KG1 (cell line): ENCODE measurements at regions not wholly inside any gene's neighbourhood (a gene's known extent, or its start where the extent isn't known, plus 50 kb on each side); places are given as distances from the start of the nearest gene placed in this dataset.

ENCODE experiments used
- DNase-seq: peaks from one replicate; lab custom pipeline; 2025; lab: John Stamatoyannopoulos, UW

- DNase-seq = no peak
Observed at GRCh38 chr16:86914876-86915717, 336.7 kb downstream of the FOXL1 start.

DNA sequence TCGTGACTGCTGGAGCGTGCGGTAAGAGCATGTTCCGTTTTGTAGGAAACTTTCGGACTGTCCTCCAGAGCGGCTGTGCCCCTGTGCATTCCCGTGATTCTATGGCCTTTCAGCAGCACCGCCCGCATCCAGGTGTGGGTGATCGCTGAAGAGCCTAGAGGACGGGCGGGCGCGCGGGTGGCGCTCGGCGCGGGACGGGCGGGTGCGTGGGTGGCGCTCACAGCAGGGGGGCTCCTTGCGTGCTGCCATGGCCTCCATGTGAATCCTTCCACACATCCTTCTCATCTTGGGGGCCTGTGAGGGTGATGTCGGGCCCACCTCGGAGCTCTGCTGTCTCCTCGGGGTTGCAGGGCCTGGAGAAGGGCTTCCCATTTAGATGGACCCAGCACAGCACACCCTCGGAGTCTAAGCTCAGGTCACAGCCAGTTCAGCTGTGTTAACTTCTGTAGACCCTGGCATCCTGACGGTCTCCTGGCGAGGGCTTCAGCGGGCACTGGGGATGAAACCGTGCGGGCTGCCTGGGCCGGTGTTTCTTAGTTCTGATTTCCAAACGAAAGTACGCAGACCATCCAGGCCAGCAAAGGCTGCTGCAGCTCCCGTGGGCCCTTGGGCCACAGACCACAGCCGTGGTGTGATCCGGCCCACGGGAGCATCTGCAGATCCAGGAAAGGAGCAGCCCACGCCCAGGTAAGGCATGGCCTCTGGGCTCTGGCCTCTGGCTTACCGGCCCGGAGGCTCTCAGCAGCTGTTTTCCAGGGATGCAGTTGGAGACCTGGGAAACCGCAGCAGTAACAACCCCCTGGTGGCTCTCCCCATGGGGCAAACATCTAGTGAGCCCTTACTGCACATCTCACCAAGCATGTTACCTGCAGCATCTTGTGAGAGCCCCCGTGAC lies 339.4 kb downstream of the FOXL1 start:
- DNase-seq = no peak

- DNase-seq = no peak
Observed at GRCh38 chr16:86918637-86919036, 340.3 kb downstream of the FOXL1 start.

- no peak for DNase-seq
Observed at GRCh38 chr16:86919078-86919477, 340.7 kb downstream of the FOXL1 start.

- no peak for DNase-seq
Observed at GRCh38 chr16:86919578-86920305, 341.4 kb downstream of the FOXL1 start.

DNA sequence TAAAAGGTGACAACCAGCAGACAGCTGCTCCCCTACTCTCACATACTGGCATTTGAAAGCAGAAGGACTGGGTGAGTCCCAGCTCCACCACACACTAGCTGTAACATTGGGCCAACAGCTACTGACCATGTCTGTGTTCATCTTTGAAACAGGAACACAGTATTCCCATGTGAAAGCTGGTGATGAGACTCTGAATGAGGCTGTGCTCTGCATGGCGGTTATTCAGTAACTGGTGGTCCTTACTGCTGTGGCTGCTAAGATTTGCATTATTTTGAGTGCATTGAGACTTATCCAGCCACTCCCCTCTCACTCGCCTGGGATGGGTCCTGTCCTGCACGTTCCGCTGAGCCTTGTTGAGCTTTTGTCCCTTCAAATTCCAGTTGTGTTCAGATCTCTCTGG lies 342.9 kb downstream of the FOXL1 start:
- no peak for DNase-seq

- DNase-seq = no peak
Observed at GRCh38 chr16:86922311-86922710, 344.0 kb downstream of the FOXL1 start.

DNA sequence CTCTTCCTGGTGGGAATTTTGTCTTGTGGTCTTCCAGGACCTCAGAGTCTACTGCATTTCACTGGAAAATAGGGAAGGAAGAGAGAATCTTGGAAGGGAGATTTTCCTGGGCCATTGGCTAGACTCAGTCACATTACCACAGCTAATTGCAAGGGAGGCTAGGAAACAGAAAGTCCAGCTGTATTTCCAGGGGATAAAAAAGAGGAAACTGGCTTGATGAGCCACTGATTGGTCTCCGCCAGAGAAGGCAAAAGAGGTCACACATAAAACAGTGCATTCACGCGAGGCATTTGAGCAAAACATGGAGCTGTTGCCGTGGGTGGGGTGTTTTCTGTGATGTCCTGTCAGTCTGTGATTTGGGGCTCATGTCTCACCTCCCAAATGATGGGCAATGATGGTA lies 345.3 kb downstream of the FOXL1 start:
- no peak for DNase-seq

- DNase-seq = no peak
Observed at GRCh38 chr16:86924537-86924936, 346.2 kb downstream of the FOXL1 start.

DNA sequence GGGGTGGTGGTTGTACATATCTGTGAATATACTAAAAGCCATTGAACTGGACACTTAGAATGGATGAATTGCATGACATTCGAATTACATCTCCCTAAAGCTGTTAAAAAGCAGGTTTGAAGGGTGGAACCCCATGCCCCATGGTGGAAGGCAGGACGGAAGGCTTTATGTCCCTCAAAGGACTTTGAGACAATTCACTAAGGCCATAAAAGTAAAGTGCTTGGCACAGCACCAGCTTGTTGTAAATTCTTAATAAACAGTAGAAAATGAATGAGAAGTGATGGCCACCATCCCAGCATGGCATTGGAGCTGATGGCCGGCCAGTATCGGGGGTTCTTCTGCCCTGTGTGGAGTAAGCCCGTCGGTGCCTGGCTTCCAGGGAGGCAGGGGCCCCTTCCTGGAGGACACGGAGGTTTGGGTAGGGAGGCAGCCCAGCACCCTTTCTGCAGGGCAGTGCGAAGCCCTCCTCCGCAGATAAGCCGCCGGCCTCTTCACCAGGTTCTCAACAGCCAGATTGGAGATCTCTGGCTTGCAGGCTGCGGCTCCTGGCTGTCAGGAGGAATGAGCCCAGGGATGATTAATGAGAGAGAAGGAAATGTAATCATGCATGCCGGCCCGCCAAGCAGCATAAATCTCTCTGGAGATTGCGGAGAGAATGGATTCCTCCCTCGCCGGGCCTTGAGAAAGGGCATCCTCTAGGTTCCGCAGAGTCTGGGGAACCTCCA lies 346.9 kb downstream of the FOXL1 start:
- DNase-seq = no peak

- no peak for DNase-seq
Observed at GRCh38 chr16:86926181-86927094, 348.1 kb downstream of the FOXL1 start.

DNA sequence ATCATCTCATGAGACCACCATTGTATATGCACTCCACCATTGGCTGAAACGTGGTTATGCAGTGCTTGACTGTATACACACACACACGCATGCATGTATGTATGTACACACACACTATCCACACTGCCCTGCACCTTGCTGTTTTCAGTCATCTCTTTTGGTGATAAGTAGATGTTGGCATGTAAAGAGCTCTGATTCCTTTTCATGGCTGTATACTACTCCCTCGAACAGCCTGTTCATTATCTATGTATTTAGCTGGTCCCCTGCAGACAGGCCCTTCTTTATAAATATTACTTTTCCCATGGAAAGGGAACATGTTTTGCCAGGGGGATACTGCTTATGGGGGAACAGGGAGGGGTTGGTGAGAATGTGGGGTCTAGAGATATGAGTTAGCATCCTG lies 349.4 kb downstream of the FOXL1 start:
- no peak for DNase-seq

DNA sequence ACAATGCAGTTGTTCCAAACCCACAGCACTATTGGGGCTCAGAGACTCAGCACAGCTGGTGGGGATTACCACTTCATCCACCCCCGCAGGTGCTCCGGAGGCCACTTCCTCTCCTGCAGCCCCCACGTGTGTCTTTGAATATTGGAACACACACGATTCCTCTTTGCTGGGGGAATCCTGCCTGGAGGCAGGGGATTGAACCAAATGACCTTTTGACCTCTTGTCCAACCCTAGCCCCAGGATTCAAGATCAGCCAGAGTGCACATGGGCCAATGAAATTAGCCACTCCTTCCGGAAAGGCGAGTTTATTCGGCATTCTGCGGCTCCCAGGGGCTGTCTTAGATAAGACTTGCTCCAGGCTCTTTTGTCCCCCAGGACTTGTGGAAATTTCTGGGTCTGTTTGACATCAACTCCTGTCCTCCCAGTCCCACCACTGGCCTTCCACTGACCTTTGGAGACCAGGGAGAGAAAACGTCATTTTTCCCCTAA lies 350.2 kb downstream of the FOXL1 start:
- DNase-seq = no peak

DNA sequence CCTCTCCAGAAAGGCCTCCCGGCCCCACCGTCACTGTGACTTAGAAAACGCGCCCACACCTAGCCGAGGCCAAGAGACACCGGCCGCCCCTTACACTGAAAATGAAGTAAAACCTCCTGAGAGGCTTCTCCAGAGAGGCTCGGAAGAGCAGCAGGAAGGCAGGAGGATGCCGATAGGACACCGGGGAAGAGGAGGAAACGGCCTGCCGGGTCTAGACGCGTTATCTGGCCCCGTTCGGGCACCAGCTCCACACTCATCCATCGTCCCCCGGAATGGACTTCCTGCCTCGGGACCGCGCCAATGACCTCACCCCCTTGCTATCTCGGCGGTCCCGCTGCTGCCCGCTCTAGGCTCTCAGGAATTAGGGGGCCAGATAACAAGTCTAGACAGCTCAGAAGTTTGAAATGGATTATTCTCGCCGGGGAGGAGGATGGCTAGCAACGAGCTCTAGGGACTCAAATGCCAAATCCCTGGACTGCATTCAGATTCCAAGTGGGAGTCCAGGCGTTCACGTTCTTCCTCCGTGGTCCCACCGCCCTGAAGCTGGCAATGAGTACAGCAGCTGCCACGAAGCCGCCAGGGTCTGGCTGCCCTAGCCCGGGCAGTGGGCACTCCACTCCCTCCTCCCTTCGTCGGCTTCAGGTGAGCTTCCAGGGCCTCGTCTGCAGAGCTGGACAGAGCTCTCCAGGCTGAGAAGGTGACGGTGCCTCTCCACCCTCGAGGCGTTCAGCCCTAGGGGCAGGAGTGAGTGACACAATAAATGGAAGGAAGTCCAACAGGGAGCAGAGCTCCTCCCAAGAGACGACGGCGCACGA lies 350.9 kb downstream of the FOXL1 start:
- DNase-seq = no peak

DNA sequence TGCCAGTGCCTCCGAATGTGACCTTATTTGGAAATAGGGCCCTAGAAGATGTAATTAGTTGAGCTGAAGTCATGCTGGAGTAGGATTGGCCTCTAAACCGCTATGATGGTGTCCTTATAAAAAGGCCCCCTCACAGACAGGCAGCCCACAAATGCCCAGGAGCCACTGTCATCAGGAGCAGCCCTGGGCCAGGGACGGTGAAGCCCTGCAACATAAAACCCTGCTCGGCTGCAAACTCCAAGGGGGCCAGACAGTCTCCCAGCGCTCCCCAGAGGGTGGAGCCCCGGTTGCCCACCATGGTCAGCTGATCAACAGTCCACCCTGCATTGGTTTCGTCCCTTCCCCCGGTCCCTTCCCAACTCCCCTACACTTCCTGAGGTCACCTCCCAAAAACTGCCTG lies 351.7 kb downstream of the FOXL1 start:
- DNase-seq = no peak

GRCh38 chr16:86930663-86931373 lies 352.5 kb downstream of the FOXL1 start:
- no peak for DNase-seq

DNA sequence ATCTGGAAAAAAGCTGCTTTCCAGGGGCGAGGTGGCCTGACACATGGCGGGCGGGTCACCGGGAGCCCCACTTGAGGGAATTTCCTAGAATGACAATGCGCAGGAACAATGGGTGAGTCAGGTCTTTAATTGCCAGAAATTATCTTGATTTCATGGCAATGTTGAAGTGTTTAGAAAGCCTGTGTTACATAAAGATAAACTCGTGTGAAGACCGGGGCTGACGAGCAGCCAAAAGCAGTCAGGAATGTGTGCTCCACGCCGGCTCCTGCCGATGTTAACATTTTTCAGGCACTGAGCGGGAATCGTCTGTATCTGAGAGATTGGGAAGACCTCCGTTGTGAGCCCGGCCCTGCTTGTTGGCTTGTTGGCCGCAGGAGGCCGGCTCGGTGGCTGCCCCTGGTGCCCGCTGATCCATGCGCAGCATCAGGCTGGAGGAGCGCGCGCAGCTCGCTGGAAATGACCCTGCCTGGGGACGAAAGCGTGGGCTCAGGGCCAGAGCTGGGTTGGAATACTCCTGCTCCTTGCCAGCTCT lies 353.1 kb downstream of the FOXL1 start:
- DNase-seq = no peak

- DNase-seq = no peak
Observed at GRCh38 chr16:86932130-86932982, 354.0 kb downstream of the FOXL1 start.
